Cardiac fibroblast (primary cell): ENCODE measurements at regions not wholly inside any gene's neighbourhood (a gene's known extent, or its start where the extent isn't known, plus 50 kb on each side); places are given as distances from the start of the nearest gene placed in this dataset.
A peak's percentile ranks its signal among the peaks of the same experiment; 100 is the strongest.

Experiments
- DNase-seq, 2 donors: peaks; one replicate each; pipeline versions ENCODE4 v3.0.0 to v3.0.0-alpha.2; 2010; ENCODE audit warnings: low read depth in 2 of 2
- H3K4me3 ChIP-seq, 2 donors: replicated peaks in 1 of 2; 1 replicate in 1 of 2; 2 replicates in 1 of 2; pipeline ENCODE4 v1.5.1; 2011; ENCODE audit warnings: low read depth in 2 of 2, low read length in 2 of 2, mild to moderate bottlenecking in 2 of 2, moderate library complexity in 1 of 2
- CTCF ChIP-seq: IDR thresholded peaks from one replicate; pipeline ENCODE4 v1.5.1; 2011; ENCODE audit warnings: low read depth, mild to moderate bottlenecking, low read length, inconsistent platforms

GRCh38 chr3:178005961-178006360, 530.3 kb upstream of the KCNMB2 start:
- H3K4me3 ChIP-seq: no peak overlapping the region
- TF ChIP-seq CTCF: no peak
- no peak for DNase-seq

GRCh38 chr3:178010306-178010705, 525.9 kb upstream of the KCNMB2 start:
- no peak overlapping the region for H3K4me3 ChIP-seq
- no peak for TF ChIP-seq CTCF

GRCh38 chr3:178019645-178020044, 516.6 kb upstream of the KCNMB2 start:
- no peak for DNase-seq
- H3K4me3 ChIP-seq: no peak overlapping the region
- no peak for TF ChIP-seq CTCF

More at GRCh38 chr3:178010306-178010705, 525.9 kb upstream of the KCNMB2 start:
- DNase-seq: no peak

- H3K4me3 ChIP-seq: no peak overlapping the region
- no peak for TF ChIP-seq CTCF
- peak in 1 of 2 donors; percentile 30 for DNase-seq
Measured at GRCh38 chr3:178022599-178022998, 513.6 kb upstream of the KCNMB2 start.

GRCh38 chr3:178028933-178029332, 507.3 kb upstream of the KCNMB2 start:
- TF ChIP-seq CTCF: no peak
- H3K4me3 ChIP-seq: no peak overlapping the region
- DNase-seq: no peak

GRCh38 chr3:178036451-178037144, 499.6 kb upstream of the KCNMB2 start:
- DNase-seq: peak; percentile 13 to 51
- no peak overlapping the region for H3K4me3 ChIP-seq
- no peak for TF ChIP-seq CTCF

GRCh38 chr3:178041931-178042330, 494.3 kb upstream of the KCNMB2 start:
- DNase-seq: no peak
- no peak overlapping the region for H3K4me3 ChIP-seq
- TF ChIP-seq CTCF: no peak
